GM12873 (cell line): ENCODE measurements at regions not wholly inside any gene's neighbourhood (a gene's known extent, or its start where the extent isn't known, plus 50 kb on each side); places are given as distances from the start of the nearest gene placed in this dataset.

Experiments used
- CTCF ChIP-seq: IDR thresholded peaks from 2 replicates; pipeline ENCODE4 v1.5.1; 2012; ENCODE audit warnings: low read depth, mild to moderate bottlenecking, moderate library complexity, low read length, control low read depth; ENCODE audit not compliant: insufficient read depth; ENCODE audit errors: missing control alignments

- no peak for TF ChIP-seq CTCF
Observed at GRCh38 chr1:80639777-80640533, 1160.8 kb upstream of the ADGRL2 start.

- no peak for TF ChIP-seq CTCF
Observed at GRCh38 chr1:80633947-80634706, 1166.6 kb upstream of the ADGRL2 start.

- TF ChIP-seq CTCF, result no peak
Observed at GRCh38 chr1:80632284-80632683, 1168.5 kb upstream of the ADGRL2 start.

- no peak for TF ChIP-seq CTCF
Observed at GRCh38 chr1:80629304-80629837, 1171.4 kb upstream of the ADGRL2 start.

GRCh38 chr1:80624682-80625081, 1176.1 kb upstream of the ADGRL2 start:
- no peak for TF ChIP-seq CTCF

- TF ChIP-seq CTCF, result no peak
Observed at GRCh38 chr1:80607064-80607463, 1193.7 kb upstream of the ADGRL2 start.

GRCh38 chr1:80594013-80594412, 1206.7 kb upstream of the ADGRL2 start:
- TF ChIP-seq CTCF, result no peak
